ENCODE measurements at regions not wholly inside any gene's neighbourhood (a gene's known extent, or its start where the extent isn't known, plus 50 kb on each side); places are given as distances from the start of the nearest gene placed in this dataset.

DNA sequence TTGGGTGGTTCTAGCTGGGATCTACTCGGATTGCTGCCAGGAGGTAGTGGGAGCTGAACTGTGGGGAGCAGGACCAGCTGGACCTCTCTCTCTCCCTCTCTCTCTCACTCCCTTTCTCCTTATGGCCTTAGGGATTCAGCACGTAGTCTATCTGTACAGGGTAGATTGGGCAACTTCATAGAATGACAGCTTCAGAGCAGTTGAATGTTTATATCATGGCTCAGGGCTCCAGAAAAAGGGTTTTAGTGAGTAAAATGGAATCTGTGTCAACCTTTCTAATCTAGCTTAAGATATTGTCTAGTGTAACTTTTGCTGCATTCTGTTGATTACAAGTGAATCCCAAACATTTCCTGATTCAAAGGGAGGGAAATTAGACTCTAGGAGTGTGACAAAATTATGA lies 127.7 kb upstream of the PDGFD start:
- no peak overlapping the region for H3K27ac ChIP-seq
- H3K27me3 ChIP-seq, result no peaks in the 10 kb centered on the region
- H3K4me3 ChIP-seq, result no peak overlapping the region
- in situ Hi-C loops (cut with MboI; ENCODE audit: low sequenced_read_pairs in 4 of 4) (no loop called here), intact Hi-C loops (cut with DNase I; ENCODE audit: low total_unique reads) (no loop called here)
- H3K9me3 ChIP-seq, result no peaks in the 10 kb centered on the region
- no peak for DNase-seq
- no peaks in the 10 kb centered on the region for H3K36me3 ChIP-seq
- no peak for TF ChIP-seq POLR2A (IDR thresholded peaks at IDR 0.05)
- TF ChIP-seq, protein P1, sequence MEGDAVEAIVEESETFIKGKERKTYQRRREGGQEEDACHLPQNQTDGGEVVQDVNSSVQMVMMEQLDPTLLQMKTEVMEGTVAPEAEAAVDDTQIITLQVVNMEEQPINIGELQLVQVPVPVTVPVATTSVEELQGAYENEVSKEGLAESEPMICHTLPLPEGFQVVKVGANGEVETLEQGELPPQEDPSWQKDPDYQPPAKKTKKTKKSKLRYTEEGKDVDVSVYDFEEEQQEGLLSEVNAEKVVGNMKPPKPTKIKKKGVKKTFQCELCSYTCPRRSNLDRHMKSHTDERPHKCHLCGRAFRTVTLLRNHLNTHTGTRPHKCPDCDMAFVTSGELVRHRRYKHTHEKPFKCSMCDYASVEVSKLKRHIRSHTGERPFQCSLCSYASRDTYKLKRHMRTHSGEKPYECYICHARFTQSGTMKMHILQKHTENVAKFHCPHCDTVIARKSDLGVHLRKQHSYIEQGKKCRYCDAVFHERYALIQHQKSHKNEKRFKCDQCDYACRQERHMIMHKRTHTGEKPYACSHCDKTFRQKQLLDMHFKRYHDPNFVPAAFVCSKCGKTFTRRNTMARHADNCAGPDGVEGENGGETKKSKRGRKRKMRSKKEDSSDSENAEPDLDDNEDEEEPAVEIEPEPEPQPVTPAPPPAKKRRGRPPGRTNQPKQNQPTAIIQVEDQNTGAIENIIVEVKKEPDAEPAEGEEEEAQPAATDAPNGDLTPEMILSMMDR (IDR thresholded peaks at IDR 0.05 in 4 of 5, conservative IDR thresholded peaks at IDR 0.05 in 1 of 5), result no peak
- no peak for ATAC-seq
- no peaks in the 10 kb centered on the region for H3K4me1 ChIP-seq

DNA sequence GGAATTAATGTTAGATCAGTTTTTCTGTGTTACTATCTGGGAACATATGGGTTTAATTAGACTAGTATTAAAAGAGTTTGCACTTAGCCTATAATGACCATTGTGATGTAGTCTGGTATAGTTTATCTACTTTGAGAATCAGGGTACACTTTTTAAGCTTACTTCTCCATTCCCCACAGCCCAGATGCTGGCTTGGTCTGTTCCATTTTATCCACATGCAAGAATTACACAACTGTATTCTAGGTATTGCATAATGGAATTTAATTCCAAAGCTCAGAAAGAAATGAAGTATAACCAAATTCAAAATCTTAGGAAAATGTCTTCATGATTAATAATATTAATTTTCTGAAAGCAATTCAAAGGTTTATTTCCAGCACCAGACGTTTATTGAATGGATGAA lies 122.2 kb upstream of the PDGFD start:
- H3K4me1 ChIP-seq, result no peaks in the 10 kb centered on the region
- TF ChIP-seq, protein P1 (IDR thresholded peaks at IDR 0.05 in 4 of 5, conservative IDR thresholded peaks at IDR 0.05 in 1 of 5), result no peak
- TF ChIP-seq POLR2A (IDR thresholded peaks at IDR 0.05), result no peak
- intact Hi-C loops (cut with DNase I; ENCODE audit: low total_unique reads), result no loop called here
- H3K4me3 ChIP-seq, result no peak overlapping the region
- DNase-seq (no peak), ATAC-seq (no peak)
- no peaks in the 10 kb centered on the region for H3K36me3 ChIP-seq
- in situ Hi-C loops (cut with MboI; ENCODE audit: low sequenced_read_pairs in 4 of 4), result no loop called here
- no peaks in the 10 kb centered on the region for H3K27me3 ChIP-seq
- H3K27ac ChIP-seq, result no peak overlapping the region
- no peaks in the 10 kb centered on the region for H3K9me3 ChIP-seq

DNA sequence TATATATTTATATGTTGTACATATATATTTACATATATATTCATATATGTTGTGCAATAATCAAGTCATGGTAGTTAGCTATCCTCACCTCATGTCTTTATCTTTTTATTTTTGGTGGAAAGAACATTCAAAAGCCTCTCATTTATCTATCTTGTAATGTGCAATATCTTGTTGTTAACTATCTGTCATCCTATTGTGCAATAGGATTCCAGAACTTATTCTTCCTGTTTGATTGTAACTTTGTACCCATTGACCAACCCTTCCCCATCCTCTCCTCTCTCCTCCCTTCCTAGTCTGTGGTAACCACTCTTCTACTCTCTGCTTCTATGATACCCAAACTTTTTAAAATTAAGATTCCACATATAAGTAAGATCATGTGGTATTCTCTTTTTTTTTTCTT lies 115.6 kb upstream of the PDGFD start:
- DNase-seq (no peak), ATAC-seq (no peak)
- in situ Hi-C loops (cut with MboI; ENCODE audit: low sequenced_read_pairs in 4 of 4) (no loop called here), intact Hi-C loops (cut with DNase I; ENCODE audit: low total_unique reads) (no loop called here)
- Histone ChIP-seq H3K27me3 (no peaks in the 10 kb centered on the region), H3K9me3 (no peaks in the 10 kb centered on the region), H3K4me1 (no peaks in the 10 kb centered on the region), H3K4me3 (no peak overlapping the region), H3K36me3 (no peaks in the 10 kb centered on the region), H3K27ac (no peak overlapping the region)
- TF ChIP-seq POLR2A (IDR thresholded peaks at IDR 0.05), result no peak
- TF ChIP-seq, protein P1 (IDR thresholded peaks at IDR 0.05 in 4 of 5, conservative IDR thresholded peaks at IDR 0.05 in 1 of 5), result no peak

DNA sequence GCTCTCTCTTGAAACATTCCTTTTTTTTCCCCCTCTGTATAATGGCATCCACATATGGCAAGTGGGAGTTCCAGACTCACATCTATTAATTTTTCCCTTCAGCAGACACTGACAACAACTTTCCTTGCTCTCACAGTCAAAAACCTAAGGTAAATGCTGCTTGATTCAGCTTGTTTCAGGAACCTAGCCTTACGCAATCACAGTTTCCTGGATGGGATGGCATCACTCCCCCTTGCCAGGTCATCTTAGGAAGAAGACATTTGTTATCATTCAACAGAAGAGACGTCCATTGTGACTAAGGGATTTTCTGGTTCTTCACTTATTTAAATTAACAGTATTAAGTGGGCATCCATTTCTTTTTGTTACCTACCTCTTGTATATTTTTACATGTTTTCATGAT lies 112.0 kb upstream of the PDGFD start:
- H3K4me1 ChIP-seq, result no peaks in the 10 kb centered on the region
- ATAC-seq (no peak), DNase-seq (no peak)
- no peaks in the 10 kb centered on the region for H3K9me3 ChIP-seq
- no peaks in the 10 kb centered on the region for H3K27me3 ChIP-seq
- H3K36me3 ChIP-seq, result no peaks in the 10 kb centered on the region
- no peak for TF ChIP-seq POLR2A (IDR thresholded peaks at IDR 0.05)
- TF ChIP-seq, protein P1 (IDR thresholded peaks at IDR 0.05 in 4 of 5, conservative IDR thresholded peaks at IDR 0.05 in 1 of 5), result no peak
- H3K4me3 ChIP-seq, result no peak overlapping the region
- intact Hi-C loops (cut with DNase I; ENCODE audit: low total_unique reads), result no loop called here
- no peak overlapping the region for H3K27ac ChIP-seq
- in situ Hi-C loops (cut with MboI; ENCODE audit: low sequenced_read_pairs in 4 of 4), result no loop called here

DNA sequence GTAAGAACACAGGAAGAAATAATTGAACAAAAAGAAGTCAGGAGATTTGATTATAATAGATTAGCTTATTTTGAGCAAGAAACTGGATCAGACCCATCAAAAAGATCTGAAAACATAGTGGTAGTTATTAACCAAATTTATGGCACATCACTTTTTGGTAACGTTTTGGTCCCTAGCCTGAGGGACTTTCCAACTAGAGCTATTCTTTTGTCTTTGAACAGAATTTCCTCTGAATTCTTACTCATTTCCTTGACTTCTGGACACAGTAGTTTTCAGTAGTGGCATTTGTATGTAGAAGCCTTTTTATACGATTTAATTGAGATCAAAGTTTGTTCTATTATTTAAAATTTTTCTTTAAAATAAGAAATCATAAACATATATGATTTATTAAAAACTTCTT lies 96.5 kb upstream of the PDGFD start:
- Histone ChIP-seq H3K9me3 (no peaks in the 10 kb centered on the region), H3K36me3 (no peaks in the 10 kb centered on the region), H3K4me1 (no peaks in the 10 kb centered on the region), H3K27ac (no peak overlapping the region), H3K27me3 (no peaks in the 10 kb centered on the region), H3K4me3 (no peak overlapping the region)
- in situ Hi-C loops (cut with MboI; ENCODE audit: low sequenced_read_pairs in 4 of 4), result no loop called here
- ATAC-seq (no peak), DNase-seq (no peak)
- intact Hi-C loops (cut with DNase I; ENCODE audit: low total_unique reads), result no loop called here
- TF ChIP-seq POLR2A (IDR thresholded peaks at IDR 0.05), result no peak
- TF ChIP-seq, protein P1 (IDR thresholded peaks at IDR 0.05 in 4 of 5, conservative IDR thresholded peaks at IDR 0.05 in 1 of 5), result no peak
